K562 (cell line): ENCODE measurements at regions not wholly inside any gene's neighbourhood (a gene's known extent, or its start where the extent isn't known, plus 50 kb on each side); places are given as distances from the start of the nearest gene placed in this dataset.

ENCODE experiments used
- AFF1 ChIP-seq, 2 experiments: fragments of 450-650 bp; IDR thresholded peaks; 2 replicates each; pipeline ENCODE4 v1.6.1; 2018; ENCODE audit warnings: mild to moderate bottlenecking in 2 of 2, low read depth in 1 of 2; ENCODE audit not compliant: partially characterized antibody in 2 of 2
- E2F4 ChIP-seq: sonication (generic); formaldehyde crosslinking; IDR thresholded peaks from 2 replicates; pipeline ENCODE4 v1.8.0; 2022; ENCODE audit warnings: mild to moderate bottlenecking, low read depth, missing genetic modification reagents
- FOXA1 ChIP-seq: fragments of 450-650 bp; IDR thresholded peaks from 2 replicates; pipeline ENCODE4 v1.6.1; 2016; ENCODE audit warnings: mild to moderate bottlenecking, borderline replicate concordance
- FOXP4 ChIP-seq: sonication (generic); formaldehyde crosslinking; IDR thresholded peaks from 2 replicates; pipeline ENCODE4 v1.8.0; 2022; ENCODE audit warnings: mild to moderate bottlenecking, missing genetic modification reagents, borderline replicate concordance
- MBD2 ChIP-seq: sonication (generic); IDR thresholded peaks from 2 replicates; pipeline ENCODE4 v1.6.1; 2016; ENCODE audit warnings: low read depth, borderline replicate concordance
- NELFE ChIP-seq: IDR thresholded peaks from 2 replicates; pipeline ENCODE4 v1.6.1; 2011; ENCODE audit warnings: mild to moderate bottlenecking; ENCODE audit not compliant: insufficient read depth, insufficient read length
- NR2F6 ChIP-seq: fragments of 450-650 bp; formaldehyde crosslinking; IDR thresholded peaks from 2 replicates; pipeline ENCODE4 v1.4.0; 2020; ENCODE audit warnings: mild to moderate bottlenecking
- PBX2 ChIP-seq, 2 experiments: IDR thresholded peaks in 1 of 2; conservative IDR thresholded peaks in 1 of 2; 2 replicates each; pipeline ENCODE4 v1.6.1; 2016; ENCODE audit warnings: low read depth in 2 of 2, mild to moderate bottlenecking in 1 of 2, missing compliant biosample characterization in 1 of 2, missing genetic modification characterization in 1 of 2, moderate library complexity in 1 of 2
- PHB2 ChIP-seq: fragments of 450-650 bp; IDR thresholded peaks from 2 replicates; pipeline ENCODE4 v1.6.1; 2017; ENCODE audit warnings: low read depth
- PKNOX1 ChIP-seq: fragments of 450-650 bp; IDR thresholded peaks from 2 replicates; pipeline ENCODE4 v1.6.1; 2016
- SMARCA4 ChIP-seq: fragments of 450-650 bp; IDR thresholded peaks from 2 replicates; pipeline ENCODE4 v1.6.1; 2016
- ZC3H4 ChIP-seq: sonication (generic); formaldehyde crosslinking; IDR thresholded peaks from 2 replicates; pipeline ENCODE4 v1.9.0; 2021; ENCODE audit warnings: missing genetic modification reagents, borderline replicate concordance
- ZNF445 ChIP-seq: fragments of 250-450 bp; sonication (Bioruptor Pico); IDR thresholded peaks from 2 replicates; pipeline ENCODE4 v1.4.0; 2020; ENCODE audit warnings: low read depth, mild to moderate bottlenecking, moderate library complexity
- ZNF740 ChIP-seq, 3 experiments: fragments of 200-800 bp in 1 of 3; sonication (Bioruptor generic) in 1 of 3; sonication (generic) in 1 of 3; formaldehyde crosslinking in 1 of 3; IDR thresholded peaks; 2 replicates each; pipeline versions ENCODE4 v1.6.1 to v1.8.0; 2016 to 2022; ENCODE audit warnings: mild to moderate bottlenecking in 2 of 3, missing compliant biosample characterization in 2 of 3, missing genetic modification characterization in 2 of 3, missing genetic modification reagents in 1 of 3

- TF ChIP-seq PKNOX1 (peak; percentile 15; the same call in 1 of the 2 replicates), AFF1 (IDR thresholded peaks at IDR 0.05; ENCODE audit: low read depth in 1 of 2, partially characterized antibody in 2 of 2) (peak in 1 of 2 experiments; percentile 42), NR2F6 (CRISPR knock-in tag) (0 out of 2 replicates have a peak, but pooled peaks have one; percentile 52), FOXP4 (no peak), MBD2 (no peak), SMARCA4 (peak; percentile 71), ZNF445 (CRISPR knock-in tag) (no peak), ZC3H4 (CRISPR knock-in tag) (no peak), NELFE (no peak), PBX2 (CRISPR knock-in tag; IDR thresholded peaks at IDR 0.05; ENCODE audit: low read depth) (no peak), PBX2 (tag; conservative IDR thresholded peaks at IDR 0.05; ENCODE audit: low read depth) (peak; percentile 17), FOXA1 (no peak), PHB2 (no peak), E2F4 (no peak), ZNF740 (CRISPR knock-in tag; IDR thresholded peaks at IDR 0.05) (no peak), ZNF740 (tag; IDR thresholded peaks at IDR 0.05) (no peak)
These were observed 70.6 kb downstream of the CCDC71L start (continued) for GRCh38 chr7:106590209-106590816.
